NCI-H2029 (cell line): ENCODE measurements at regions not wholly inside any gene's neighbourhood (a gene's known extent, or its start where the extent isn't known, plus 50 kb on each side); places are given as distances from the start of the nearest gene placed in this dataset.
"Not testable (repeated sequence)": the region's sequence is repeated elsewhere in the genome, so short reads cannot be mapped to it uniquely, and the experiment has no call there.

Source experiments
- DNase-seq: peaks from one replicate; lab custom pipeline; 2025; lab: John Stamatoyannopoulos, UW

GRCh38 chr10:111595173-111595572 lies 518.3 kb downstream of the ADRA2A start:
- DNase-seq: no peak

GRCh38 chr10:111598433-111599059 lies 521.7 kb downstream of the ADRA2A start:
- peak; percentile 0 for DNase-seq

- DNase-seq: no peak
Measured at GRCh38 chr10:111599943-111600342, 523.1 kb downstream of the ADRA2A start.

GRCh38 chr10:111600772-111601171 lies 523.9 kb downstream of the ADRA2A start:
- DNase-seq: no peak

- DNase-seq: no peak
Measured at GRCh38 chr10:111612273-111612672, 535.4 kb downstream of the ADRA2A start.

GRCh38 chr10:111634191-111634590 lies 549.4 kb downstream of the GPAM start:
- no peak for DNase-seq

GRCh38 chr10:111646021-111646420 lies 537.5 kb downstream of the GPAM start:
- DNase-seq: no peak

- no peak for DNase-seq
Measured at GRCh38 chr10:111648046-111648445, 535.5 kb downstream of the GPAM start.

- not testable (repeated sequence) for DNase-seq
Measured at GRCh38 chr10:111649080-111649479, 534.5 kb downstream of the GPAM start.

- no peak for DNase-seq
Measured at GRCh38 chr10:111650088-111650487, 533.5 kb downstream of the GPAM start.

GRCh38 chr10:111656066-111656465 lies 527.5 kb downstream of the GPAM start:
- no peak for DNase-seq

- no peak for DNase-seq
Measured at GRCh38 chr10:111677759-111678158, 505.8 kb downstream of the GPAM start.

GRCh38 chr10:111686796-111687195 lies 496.8 kb downstream of the GPAM start:
- DNase-seq: no peak

GRCh38 chr10:111698711-111699110 lies 484.9 kb downstream of the GPAM start:
- DNase-seq: no peak

- DNase-seq: no peak
Measured at GRCh38 chr10:111703986-111704385, 479.6 kb downstream of the GPAM start.

- DNase-seq: no peak
Measured at GRCh38 chr10:111705021-111705420, 478.5 kb downstream of the GPAM start.

GRCh38 chr10:111706331-111706730 lies 477.2 kb downstream of the GPAM start:
- DNase-seq: no peak

- no peak for DNase-seq
Measured at GRCh38 chr10:111707076-111707475, 476.5 kb downstream of the GPAM start.

- no peak for DNase-seq
Measured at GRCh38 chr10:111709603-111710002, 474.0 kb downstream of the GPAM start.

GRCh38 chr10:111716032-111716431 lies 467.5 kb downstream of the GPAM start:
- DNase-seq: no peak

GRCh38 chr10:111724121-111724520 lies 459.4 kb downstream of the GPAM start:
- DNase-seq: no peak

GRCh38 chr10:111725050-111725449 lies 458.5 kb downstream of the GPAM start:
- no peak for DNase-seq

- DNase-seq: no peak
Measured at GRCh38 chr10:111732166-111732785, 451.3 kb downstream of the GPAM start.
